Amygdala (tissue), 56 donors: ENCODE measurements at regions not wholly inside any gene's neighbourhood (a gene's known extent, or its start where the extent isn't known, plus 50 kb on each side); places are given as distances from the start of the nearest gene placed in this dataset.

Experiments used
- DNase-seq, 56 donors: peaks; one replicate each; lab custom pipeline; 2025; lab: John Stamatoyannopoulos, UW

DNA sequence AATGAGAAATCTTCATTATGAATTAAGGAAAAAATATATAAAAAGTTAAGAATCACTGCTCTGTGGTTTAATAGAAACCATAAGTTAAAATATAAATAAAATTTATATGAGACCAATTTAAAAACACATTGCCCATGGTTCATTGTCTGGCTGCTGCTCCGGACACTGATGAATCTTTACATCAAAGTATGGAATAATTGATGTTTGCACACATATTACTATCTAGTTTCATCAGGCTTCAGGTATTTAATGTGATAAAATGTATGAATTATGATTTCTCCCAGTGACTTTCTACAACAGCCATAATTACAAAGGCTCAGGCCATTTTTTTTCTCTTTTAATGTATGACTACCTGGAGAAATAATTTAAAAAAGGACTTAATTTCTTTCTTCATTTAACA lies 599.1 kb upstream of the PRMT6 start:
- DNase-seq = no peak

DNA sequence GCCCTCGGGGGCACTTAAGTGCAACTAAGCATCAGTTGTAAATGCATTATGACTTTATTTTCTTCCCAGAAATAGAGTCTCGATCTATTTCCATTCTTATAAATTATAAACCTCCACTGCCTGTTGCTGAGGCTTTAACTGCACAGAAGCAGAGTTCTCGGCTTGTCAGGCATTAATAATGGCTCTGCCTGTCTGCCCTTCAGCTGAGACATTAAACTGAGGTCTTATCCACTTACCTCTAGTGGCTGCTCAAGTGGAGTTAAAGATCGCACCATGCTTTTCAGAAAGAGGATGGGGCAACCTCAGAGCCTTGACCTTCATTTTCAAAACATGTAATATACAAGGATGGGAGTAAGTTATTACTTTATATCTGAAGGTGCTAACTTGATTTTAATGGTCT lies 597.6 kb upstream of the PRMT6 start:
- no peak for DNase-seq

DNA sequence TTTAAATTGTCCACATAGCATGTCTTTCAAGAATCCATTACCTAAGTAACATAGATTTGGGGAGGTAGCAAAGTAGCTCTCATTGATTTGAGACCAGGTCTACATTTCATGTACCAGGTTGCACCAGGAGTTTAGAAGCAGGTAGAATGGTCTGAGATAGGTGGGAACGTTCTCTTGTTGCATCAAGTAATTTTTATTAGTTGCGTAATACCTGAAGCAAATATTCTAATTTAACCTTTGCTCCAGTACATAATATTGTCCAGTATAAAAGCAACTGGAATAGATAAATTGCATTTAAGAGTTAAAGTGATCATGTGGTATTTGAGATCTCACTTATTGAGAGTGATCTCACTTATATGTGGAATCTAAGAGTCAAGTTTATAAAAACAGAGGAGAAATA lies 597.1 kb upstream of the PRMT6 start:
- DNase-seq = no peak

DNA sequence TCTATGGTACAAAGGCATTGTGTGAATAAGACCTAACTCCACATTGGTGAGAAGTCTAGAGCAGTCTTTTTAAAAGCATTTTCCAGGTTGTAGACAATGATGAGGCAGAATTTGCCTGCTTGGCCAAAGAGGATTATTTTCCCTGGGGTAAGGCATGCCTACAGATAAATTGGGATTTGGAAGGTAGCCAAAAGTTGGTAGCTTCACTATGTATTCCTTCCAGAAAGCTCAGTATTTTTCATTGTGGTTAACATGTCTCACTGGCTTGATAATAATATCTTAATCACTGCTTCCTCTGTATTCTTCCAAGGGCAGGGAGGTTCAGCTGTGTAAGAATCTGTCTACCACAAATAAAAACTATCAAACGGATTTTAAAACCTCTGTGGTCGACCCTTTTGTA lies 590.8 kb upstream of the PRMT6 start:
- no peak for DNase-seq

DNA sequence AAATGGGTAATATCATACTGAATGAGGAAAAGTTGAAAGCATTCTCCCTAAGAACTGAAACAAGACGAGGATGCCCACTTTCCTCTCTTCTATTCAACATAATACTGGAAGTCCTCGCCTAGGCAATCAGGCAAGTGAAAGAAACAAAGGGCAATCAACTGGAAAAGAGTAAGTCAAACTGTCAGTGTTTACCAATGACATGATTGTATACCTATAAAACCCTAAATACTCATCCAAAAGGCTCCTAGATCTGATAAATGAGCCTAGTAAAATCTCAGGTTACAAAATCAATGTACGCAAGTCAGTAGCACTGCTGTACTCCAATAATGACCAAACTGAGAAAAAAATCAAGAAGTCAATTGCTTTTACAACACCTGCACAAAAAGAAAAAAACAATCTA lies 575.8 kb upstream of the PRMT6 start:
- no peak for DNase-seq

DNA sequence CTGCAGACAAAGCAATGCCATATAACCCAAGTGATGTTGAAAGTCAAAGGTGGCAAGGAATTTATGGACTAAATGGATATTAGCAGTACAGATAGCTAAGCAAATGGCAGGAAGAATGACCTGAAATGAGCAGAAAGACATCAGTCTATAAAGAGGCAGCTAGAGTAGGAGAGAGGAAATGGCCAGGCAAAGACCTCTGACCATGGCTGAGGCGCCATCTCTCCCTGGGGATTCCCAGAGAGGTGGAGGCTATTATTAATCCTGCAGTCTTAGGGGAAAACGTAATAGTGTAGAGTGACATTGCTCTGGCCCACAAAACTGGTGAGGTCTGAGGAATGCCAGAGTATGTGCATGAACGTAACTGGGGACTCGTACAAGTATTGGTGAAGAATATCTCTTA lies 563.6 kb upstream of the PRMT6 start:
- DNase-seq = no peak

DNA sequence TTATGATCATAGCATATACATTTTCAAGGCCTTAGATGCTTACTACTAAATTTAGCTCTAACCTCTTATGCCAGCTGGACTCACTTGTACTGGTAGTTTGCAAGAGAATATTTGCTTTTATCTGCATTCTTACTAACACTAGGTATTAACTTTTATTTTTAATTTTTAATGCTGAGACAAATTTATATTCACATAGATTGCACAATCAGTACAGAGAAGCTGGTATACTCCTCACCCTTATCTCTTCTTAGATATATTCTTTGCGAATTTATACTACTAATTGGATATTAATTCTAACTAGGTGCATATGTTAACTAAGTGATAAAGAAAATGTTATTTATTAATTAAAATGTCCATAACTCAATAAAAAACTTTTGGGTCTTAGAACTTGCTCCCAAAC lies 561.8 kb upstream of the PRMT6 start:
- DNase-seq = no peak

DNA sequence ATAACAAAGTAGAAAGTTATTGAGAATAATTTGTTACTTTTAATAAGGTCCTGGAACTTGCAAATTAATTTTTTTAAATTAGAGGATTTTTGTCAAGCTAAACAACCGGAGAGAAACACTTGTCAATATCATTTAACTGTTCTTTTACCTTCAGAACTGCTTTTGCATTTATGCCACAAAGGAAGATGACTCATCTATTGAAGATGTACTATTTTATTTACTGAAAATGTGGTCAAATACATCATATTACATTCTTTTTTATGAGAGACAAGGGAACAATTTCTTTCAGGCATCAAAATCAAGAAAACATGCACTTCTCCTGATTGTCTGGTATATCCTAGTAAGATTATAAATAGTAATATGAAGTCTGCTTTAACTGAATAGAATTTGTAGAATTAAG lies 558.2 kb upstream of the PRMT6 start:
- no peak for DNase-seq

DNA sequence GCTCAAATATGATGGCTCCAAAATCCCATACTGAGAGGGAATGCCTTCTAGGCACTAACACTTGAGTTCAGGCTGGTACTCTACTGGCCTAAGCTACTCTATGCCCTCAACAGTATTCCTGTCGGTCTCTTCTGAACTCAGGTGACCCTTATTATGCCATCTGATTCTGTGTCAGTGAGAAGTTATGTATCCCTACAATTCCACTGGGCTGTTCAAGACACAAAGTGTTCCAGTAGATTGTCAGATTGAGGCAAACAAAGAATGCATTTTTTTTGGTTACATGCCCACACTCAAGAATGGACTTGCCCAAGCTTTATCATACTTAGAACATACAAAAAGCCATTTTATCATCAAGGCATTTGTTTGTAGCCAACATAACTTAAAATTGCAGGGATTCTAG lies 553.8 kb upstream of the PRMT6 start:
- no peak for DNase-seq

DNA sequence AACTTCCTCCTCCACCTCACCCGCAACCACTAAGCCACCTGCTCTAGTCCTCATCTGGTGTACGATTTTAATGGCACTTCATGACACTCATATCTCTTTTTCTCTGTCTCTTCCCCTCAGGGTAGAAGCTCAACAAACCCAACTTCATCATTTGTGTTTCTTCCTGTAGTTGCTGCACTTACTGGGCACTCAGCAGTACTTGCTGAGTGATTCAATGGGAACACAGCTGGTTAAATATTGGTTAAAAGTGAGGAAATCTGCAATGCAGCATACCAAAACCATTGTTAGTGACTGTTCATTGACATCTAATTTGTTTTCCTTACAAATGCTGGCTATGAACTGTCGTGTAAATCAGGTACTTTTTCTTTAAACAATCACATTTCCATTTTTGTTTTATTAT lies 541.1 kb upstream of the PRMT6 start:
- DNase-seq = no peak

DNA sequence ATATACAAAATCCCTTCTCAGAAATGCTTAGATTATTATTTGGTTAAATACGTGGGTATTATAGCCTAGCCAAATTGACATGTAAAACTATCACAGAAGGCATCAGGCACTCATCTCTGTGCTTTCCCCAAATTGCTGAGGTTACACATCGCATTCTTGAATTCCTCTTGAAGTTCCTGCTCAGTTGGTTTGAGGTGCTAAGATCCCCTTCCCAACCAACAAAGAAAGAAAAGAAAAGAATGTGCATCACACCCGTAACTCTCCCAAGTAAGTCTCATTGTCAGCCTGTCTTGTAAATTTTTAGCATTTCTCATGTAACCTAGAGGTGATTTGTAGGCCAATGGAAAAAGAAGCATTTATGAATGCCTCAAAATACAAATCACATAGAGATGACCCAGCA lies 539.2 kb upstream of the PRMT6 start:
- DNase-seq = no peak

DNA sequence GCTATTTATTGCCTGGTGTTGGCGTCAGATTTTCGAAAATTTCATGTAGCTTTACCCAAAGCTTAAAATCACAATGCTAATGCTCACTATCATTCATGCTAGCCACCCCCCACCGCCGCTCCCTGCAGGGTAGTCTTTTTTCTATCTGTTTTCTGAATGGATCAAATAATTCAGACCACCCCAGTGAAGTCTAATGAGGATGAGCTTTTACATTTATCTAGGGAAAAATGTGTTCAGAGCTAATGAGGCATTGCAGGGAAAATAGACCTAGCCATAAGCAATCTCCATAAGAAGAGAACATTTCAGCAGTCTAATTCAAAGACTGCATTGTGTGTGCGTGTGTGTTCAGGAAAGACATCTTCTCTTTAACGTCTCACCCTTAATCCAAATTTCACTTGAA lies 533.0 kb upstream of the PRMT6 start:
- DNase-seq = no peak

DNA sequence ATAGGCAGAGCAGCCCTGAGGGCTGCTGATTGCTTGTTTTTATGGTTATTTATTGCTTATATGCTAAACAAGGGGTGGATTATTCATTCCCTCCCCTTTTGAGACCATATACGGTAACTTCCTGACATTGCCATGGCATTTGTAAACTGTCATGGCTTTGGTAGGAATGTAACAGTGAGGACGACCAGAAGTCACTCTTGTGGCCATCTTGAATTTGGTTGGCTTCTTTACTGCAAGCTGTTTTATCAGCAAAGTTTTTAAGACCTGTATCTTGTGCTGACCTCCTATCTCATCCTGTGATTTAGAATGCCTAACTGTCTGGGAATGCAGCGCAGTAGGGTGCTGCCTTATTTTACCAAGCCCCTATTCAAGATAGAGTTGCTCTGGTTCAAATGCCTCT lies 531.8 kb upstream of the PRMT6 start:
- no peak for DNase-seq

DNA sequence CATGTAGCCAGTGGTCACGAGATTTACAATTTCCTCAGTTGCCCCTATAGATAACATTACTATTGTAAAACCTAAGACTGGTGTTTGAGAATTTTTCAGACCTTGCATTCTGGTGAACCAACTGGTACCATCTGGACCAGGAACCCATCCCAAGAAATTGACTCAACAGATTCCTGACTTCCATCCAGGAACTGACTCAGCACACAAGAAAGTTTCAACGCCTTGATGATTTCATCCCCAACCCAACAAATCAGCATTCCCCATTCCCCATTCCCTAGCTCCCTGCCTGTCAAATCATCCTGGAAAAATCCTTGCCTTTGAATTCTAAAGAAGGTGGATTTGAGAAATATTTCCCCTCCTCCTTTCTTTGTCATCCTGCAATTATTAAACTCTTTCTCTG lies 529.8 kb upstream of the PRMT6 start:
- DNase-seq = no peak

DNA sequence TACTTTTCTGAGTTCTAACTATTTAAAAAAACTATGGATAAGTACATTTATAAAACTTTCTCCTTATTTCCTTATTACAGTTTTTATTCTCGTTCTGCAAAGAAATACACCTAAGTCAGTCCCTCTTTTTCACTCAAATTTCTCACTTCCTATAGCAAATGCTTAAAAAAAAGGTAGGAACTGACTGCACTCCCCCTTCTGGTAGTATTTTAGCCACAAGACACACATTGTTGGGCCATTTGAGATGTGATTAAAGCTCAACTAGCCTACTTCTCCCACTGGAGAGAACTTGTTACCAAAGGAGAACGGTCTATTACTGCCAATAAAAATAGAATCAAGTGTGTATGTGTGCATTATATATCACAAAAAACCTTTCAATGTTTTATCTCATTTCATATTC lies 521.9 kb upstream of the PRMT6 start:
- DNase-seq = no peak

DNA sequence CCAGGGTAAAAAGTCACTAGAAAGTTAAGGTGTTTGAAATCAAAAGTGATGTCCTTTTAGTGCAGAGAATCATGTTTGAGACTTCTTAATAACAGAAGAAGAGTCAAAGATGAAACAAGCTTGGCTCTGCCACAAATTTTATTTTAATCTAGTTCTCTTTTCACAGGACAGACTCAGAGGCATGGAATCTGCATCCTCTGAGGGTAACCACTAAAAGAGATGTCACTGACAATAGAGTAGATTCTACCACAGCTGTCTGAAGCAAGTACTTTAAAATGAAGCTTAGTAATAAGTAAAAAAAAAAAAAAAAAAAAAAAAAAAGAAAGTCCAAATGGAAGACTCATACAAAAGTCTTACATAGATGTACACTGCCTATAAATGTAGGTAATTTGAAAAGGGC lies 519.7 kb upstream of the PRMT6 start:
- no peak for DNase-seq

DNA sequence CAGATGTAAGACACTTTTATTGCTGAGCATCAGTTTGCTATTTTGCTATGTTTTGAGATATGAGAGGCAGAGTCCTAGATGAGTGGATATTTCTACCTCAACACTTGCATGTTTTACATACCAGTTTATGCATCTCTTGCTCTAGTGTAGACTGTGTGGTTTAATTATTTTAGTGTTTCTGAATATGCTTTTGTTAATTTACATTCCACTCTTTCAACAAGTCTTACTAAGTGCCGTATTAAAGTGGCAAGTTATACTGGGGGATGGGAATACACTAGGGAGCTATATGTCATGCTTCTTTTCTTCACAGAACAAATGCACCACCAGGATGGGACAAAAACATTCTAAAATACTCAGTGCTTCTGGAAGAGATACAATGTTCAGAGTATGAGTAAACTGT lies 507.7 kb upstream of the PRMT6 start:
- no peak for DNase-seq

DNA sequence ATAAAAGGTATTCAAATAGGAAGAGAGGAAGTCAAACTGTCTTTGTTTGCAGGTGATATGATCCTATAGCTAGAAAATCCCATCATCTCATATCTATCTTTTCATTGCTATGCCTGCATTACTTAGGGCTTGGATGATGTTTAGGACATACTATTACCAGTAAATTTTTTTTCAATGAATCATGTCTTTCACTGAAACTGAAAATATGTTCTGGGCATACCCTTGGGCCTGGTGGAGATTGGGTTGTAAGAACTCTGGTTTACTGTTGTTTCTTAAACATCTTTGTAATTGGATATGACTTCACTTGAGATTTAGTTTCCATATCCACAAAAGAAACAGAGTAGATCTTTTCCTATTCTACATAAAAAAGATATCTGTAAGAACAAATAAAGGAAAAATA lies 502.2 kb upstream of the PRMT6 start:
- DNase-seq = no peak

DNA sequence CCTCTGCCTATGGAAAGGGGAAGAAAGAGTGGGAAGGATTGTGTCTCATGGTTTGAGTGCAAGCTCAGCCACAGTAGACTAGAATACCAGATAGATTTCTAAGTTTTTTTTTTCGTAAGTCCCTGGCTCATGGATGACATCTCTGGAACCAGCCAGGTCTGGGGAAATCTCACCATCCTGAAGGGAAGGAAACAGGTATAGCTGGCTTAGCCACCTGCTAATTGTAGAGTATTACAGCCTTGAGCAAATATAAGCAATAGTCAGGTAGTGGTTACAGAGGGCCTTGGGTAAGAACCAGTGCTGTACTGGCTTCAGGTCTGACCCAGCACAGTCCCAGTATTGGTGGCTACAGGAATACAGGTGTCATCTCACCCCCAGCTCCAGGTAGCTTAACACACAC lies 500.9 kb upstream of the PRMT6 start:
- no peak for DNase-seq

DNA sequence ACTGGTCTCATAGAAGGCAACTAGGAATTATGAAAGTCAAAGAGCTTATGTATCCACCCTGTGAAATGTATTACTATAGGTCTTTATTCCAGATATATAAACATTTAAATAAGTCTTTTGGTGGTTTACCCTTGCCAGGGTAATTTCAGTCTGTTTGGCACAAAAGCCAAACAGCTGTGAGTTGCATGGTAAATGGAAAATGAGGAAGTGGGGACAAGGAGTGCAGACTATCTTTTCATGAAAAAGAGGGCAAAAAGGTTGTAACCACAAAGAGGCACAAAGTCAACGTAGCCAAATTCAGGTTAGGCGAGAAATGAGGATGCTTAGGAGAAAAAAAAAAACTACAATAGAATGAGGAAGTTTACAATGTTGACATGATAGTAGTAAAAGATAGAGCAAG lies 492.3 kb upstream of the PRMT6 start:
- DNase-seq = no peak

DNA sequence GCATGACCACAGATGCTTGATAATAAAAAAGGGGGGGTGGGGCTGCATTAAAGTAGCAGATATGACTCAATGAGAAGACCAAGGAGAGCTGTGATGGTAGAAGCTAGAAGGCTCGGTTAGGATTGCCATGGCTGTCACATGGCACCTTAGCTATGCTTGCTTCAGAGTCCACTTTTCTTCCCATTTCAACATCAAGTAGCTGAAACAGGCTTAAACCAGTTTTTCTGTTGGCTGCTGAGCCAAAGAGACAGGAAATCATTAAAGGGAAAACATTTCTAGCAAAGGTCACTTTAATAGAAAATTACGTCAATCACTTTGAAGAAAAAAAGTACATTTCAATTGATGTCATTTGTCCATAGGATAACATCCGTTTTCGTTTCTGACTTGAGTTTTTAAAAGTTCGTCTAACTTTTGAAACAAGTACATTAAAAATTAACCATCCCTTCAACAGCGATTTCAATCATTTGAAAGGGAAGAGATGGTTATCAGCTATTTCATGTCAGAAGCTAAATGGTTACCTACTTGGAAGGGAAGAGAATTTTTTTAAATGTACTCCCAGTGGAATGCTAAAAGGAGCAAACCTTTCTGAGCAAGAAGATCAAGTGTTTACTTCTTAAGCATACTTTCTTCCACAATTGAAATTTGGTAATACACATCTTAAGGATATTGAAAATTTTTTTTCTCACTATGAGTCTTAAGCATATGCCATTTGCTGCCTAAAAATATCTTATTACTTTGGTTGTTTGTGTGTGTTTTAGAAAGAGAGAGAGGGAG lies 488.1 kb upstream of the PRMT6 start:
- no peak for DNase-seq

DNA sequence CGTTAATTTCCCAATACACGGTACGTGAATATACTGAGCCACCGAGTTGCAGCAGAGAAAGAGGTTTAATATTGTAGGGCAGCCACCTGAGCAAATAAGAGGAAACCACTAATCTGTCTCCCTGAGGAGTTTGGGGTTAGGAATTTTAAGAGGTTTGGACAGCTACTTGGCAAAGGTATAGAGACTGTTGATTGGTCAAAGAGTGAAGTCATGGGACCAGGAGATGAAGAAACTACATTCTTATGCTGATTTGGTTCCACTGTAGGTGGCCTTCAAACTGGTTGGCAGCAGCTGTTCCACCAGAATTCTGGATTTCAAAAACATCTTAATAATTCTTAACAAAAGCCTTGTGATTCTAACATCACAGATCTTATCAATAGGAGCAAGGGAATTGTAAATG lies 485.4 kb upstream of the PRMT6 start:
- DNase-seq = no peak

DNA sequence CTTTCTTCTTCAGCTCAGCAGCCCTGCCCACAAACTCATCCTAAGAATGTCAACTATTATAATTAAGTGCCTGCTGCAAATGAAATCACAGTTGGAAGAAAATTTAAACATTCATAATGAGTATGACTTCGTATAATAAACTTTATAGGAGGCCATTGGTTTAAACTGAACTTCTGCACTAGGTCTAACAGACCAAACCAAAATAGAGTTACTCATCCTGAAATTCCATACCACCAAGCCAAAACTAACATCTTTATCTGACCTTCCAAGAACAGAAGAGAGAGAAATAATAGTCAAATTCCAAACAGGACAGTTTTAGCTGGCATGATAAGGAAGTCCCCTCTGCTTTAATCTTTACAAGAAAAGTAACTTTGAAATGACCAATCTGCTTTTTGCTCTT lies 472.4 kb upstream of the PRMT6 start:
- no peak for DNase-seq
